Astrocyte (in vitro differentiated cells and primary cell): ENCODE measurements at regions not wholly inside any gene's neighbourhood (a gene's known extent, or its start where the extent isn't known, plus 50 kb on each side); places are given as distances from the start of the nearest gene placed in this dataset.
A peak's percentile ranks its signal among the peaks of the same experiment; 100 is the strongest.

Experiments used
- DNase-seq: peaks from one replicate; pipeline ENCODE4 v3.0.0-alpha.2; 2010; ENCODE audit warnings: low read depth
- FAIRE-seq: peaks from 2 replicates; lab custom pipeline; 2011; peaks lifted over from hg19 to GRCh38; lab: Jason Lieb, UNC
- H2AFZ ChIP-seq: 2 replicates; pipeline ENCODE4 v1.6.0; 2012; ENCODE audit warnings: low read depth, low read length, inconsistent platforms
- H3K27ac ChIP-seq: 2 replicates; pipeline ENCODE4 v1.5.1; 2011; ENCODE audit warnings: low read depth, low read length, inconsistent platforms
- H3K27me3 ChIP-seq: 2 replicates; pipeline ENCODE4 v1.6.0; 2011; ENCODE audit warnings: low read length, inconsistent platforms; ENCODE audit not compliant: insufficient read depth
- H3K36me3 ChIP-seq: 2 replicates; pipeline ENCODE4 v1.5.1; 2011; ENCODE audit warnings: low read length, inconsistent platforms; ENCODE audit not compliant: insufficient read depth
- H3K4me1 ChIP-seq: 2 replicates; pipeline ENCODE4 v1.5.1; 2011; ENCODE audit warnings: low read length, inconsistent platforms; ENCODE audit not compliant: insufficient read depth
- H3K4me2 ChIP-seq: 2 replicates; pipeline ENCODE4 v1.6.0; 2012; ENCODE audit warnings: low read length, inconsistent platforms
- H3K4me3 ChIP-seq: 2 replicates; pipeline ENCODE4 v1.5.1; 2011; ENCODE audit warnings: low read depth, mild to moderate bottlenecking, low read length, inconsistent platforms; ENCODE audit not compliant: insufficient read depth
- H3K79me2 ChIP-seq: 2 replicates; pipeline ENCODE4 v1.6.0; 2012; ENCODE audit warnings: mild to moderate bottlenecking, low read length, inconsistent platforms; ENCODE audit not compliant: insufficient read depth
- H3K9ac ChIP-seq: 2 replicates; pipeline ENCODE4 v1.6.0; 2012; ENCODE audit warnings: mild to moderate bottlenecking, low read length, inconsistent platforms
- H3K9me3 ChIP-seq: 2 replicates; pipeline ENCODE4 v1.5.1; 2012; ENCODE audit warnings: low read depth, mild to moderate bottlenecking, low read length, inconsistent platforms; ENCODE audit not compliant: insufficient read depth
- H4K20me1 ChIP-seq: 2 replicates; pipeline ENCODE4 v1.6.0; 2012; ENCODE audit warnings: low read length, inconsistent platforms; ENCODE audit not compliant: insufficient read depth
- H3K27ac Mint-ChIP-seq: one replicate; pipeline ENCODE4 v1.8.0; 2021; ENCODE audit warnings: mild to moderate bottlenecking, mixed read lengths; ENCODE audit not compliant: unreplicated experiment
- H3K27me3 Mint-ChIP-seq: one replicate; pipeline ENCODE4 v1.8.0; 2021; ENCODE audit warnings: low read depth, mixed read lengths; ENCODE audit not compliant: unreplicated experiment
- H3K36me3 Mint-ChIP-seq: one replicate; pipeline ENCODE4 v1.8.0; 2021; ENCODE audit warnings: low read depth, mixed read lengths; ENCODE audit not compliant: unreplicated experiment
- H3K4me1 Mint-ChIP-seq: one replicate; pipeline ENCODE4 v1.8.0; 2021; ENCODE audit warnings: low read depth, mixed read lengths; ENCODE audit not compliant: unreplicated experiment
- H3K4me3 Mint-ChIP-seq: one replicate; pipeline ENCODE4 v1.8.0; 2021; ENCODE audit warnings: mild to moderate bottlenecking, moderate library complexity, mixed read lengths; ENCODE audit not compliant: unreplicated experiment
- H3K9me3 Mint-ChIP-seq: one replicate; pipeline ENCODE4 v1.8.0; 2021; ENCODE audit warnings: mild to moderate bottlenecking, mixed read lengths; ENCODE audit not compliant: unreplicated experiment
- EZH2 ChIP-seq: IDR thresholded peaks from 2 replicates; pipeline ENCODE4 v1.6.1; 2012; ENCODE audit warnings: mild to moderate bottlenecking, low read length, inconsistent platforms; ENCODE audit not compliant: insufficient read depth
- TF ChIP-seq, protein P1 (sequence below): IDR thresholded peaks from 2 replicates; pipeline ENCODE4 v1.5.1; 2011; ENCODE audit warnings: low read depth, mild to moderate bottlenecking, inconsistent platforms, low read length, moderate library complexity; ENCODE audit not compliant: insufficient read depth

DNA sequence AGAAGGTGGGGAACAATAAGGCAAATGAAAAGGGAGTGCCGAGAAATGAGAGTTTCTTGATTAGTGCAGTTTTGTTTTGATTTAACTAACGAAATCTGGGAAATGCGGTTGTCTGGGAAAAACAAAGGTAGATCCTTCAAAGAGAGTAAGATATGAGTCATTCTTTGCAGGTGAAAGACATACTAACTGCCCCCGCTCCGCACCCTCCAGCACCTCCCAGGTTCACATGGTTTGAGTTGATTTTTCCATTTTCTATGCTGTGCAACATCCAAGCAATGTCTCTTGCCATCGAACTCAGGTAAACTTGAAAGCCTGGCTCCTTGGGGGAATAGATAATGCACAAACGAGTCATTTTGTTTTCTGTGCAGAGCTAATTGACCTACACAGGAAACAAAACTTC lies 84.1 kb upstream of the KLF12 start:
- FAIRE-seq (no peak), DNase-seq (no peak)
- Histone ChIP-seq H3K27me3 (no peaks in the 10 kb centered on the region), H4K20me1 (no peaks in the 10 kb centered on the region), H3K27ac (peak overlapping the region; percentile 7), H2AFZ (no peak overlapping the region), H3K4me2 (peak overlapping the region; percentile 43), H3K9ac (peak overlapping the region; percentile 15), H3K36me3 (no peaks in the 10 kb centered on the region), H3K4me3 (no peak overlapping the region), H3K9me3 (no peaks in the 10 kb centered on the region), H3K79me2 (no peaks in the 10 kb centered on the region), H3K4me1 (peaks cover 9% of the 10 kb centered on the region)
- Mint-ChIP-seq H3K27ac (peak overlapping the region; percentile 41), H3K4me1 (peaks cover 22% of the 10 kb centered on the region), H3K27me3 (no peaks in the 10 kb centered on the region), H3K9me3 (no peaks in the 10 kb centered on the region), H3K4me3 (no peak overlapping the region), H3K36me3 (no peaks in the 10 kb centered on the region)
- TF ChIP-seq EZH2 = no peak
- TF ChIP-seq, protein P1, sequence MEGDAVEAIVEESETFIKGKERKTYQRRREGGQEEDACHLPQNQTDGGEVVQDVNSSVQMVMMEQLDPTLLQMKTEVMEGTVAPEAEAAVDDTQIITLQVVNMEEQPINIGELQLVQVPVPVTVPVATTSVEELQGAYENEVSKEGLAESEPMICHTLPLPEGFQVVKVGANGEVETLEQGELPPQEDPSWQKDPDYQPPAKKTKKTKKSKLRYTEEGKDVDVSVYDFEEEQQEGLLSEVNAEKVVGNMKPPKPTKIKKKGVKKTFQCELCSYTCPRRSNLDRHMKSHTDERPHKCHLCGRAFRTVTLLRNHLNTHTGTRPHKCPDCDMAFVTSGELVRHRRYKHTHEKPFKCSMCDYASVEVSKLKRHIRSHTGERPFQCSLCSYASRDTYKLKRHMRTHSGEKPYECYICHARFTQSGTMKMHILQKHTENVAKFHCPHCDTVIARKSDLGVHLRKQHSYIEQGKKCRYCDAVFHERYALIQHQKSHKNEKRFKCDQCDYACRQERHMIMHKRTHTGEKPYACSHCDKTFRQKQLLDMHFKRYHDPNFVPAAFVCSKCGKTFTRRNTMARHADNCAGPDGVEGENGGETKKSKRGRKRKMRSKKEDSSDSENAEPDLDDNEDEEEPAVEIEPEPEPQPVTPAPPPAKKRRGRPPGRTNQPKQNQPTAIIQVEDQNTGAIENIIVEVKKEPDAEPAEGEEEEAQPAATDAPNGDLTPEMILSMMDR = no peak

DNA sequence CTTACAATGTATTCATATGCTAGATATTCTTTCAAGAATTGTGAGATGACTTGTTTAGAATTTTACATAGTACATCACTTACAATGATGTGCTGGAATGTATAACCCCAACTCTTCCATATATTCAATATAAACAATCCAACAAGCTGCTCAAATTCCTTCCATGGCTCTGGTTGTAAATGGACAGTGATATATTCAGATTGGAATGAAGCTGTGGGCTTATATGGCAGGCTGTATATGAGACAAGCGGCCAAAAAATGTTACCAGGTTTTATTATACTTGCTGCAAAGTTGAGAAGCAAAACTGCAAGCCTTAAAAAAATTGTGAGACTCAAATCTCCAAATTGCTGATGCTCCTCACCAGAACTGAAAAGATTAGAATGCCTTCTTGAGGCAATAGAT lies 83.6 kb upstream of the KLF12 start:
- Histone ChIP-seq H3K27ac (peak overlapping the region; percentile 8), H4K20me1 (no peaks in the 10 kb centered on the region), H3K4me3 (no peak overlapping the region), H3K4me1 (peaks cover 9% of the 10 kb centered on the region), H3K9ac (peak overlapping the region; percentile 15), H3K27me3 (no peaks in the 10 kb centered on the region), H2AFZ (no peak overlapping the region), H3K36me3 (no peaks in the 10 kb centered on the region), H3K4me2 (peak overlapping the region; percentile 43), H3K79me2 (no peaks in the 10 kb centered on the region), H3K9me3 (no peaks in the 10 kb centered on the region)
- no peak for TF ChIP-seq EZH2
- TF ChIP-seq, protein P1 = no peak
- H3K27me3 Mint-ChIP-seq = no peaks in the 10 kb centered on the region
- H3K36me3 Mint-ChIP-seq = no peaks in the 10 kb centered on the region
- peak overlapping the region; percentile 41 for H3K27ac Mint-ChIP-seq
- peaks cover 22% of the 10 kb centered on the region for H3K4me1 Mint-ChIP-seq
- FAIRE-seq (peak; percentile 73), DNase-seq (peak; percentile 88)
- H3K9me3 Mint-ChIP-seq = no peaks in the 10 kb centered on the region
- H3K4me3 Mint-ChIP-seq = no peak overlapping the region

DNA sequence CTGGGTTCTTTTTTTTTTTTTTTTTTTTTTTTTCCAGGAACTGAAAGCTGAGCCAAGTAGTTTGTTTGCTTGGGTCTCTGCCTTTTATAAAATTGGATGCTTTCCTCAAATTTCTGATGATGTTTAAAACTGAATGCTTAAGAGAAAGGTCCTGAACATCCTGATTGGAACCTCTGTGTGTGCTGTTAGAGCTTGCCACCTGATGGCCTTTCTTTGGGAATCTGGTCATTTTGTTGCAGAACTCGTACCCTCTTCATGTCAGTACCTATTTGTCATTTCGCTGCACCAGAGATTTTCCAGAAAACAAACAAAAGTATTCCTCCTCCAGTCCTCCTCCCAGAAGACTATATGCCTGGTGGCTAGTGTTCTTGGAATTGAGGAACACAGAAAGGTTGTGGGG lies 81.2 kb upstream of the KLF12 start:
- H3K9me3 Mint-ChIP-seq = no peaks in the 10 kb centered on the region
- H3K4me2 ChIP-seq = no peak overlapping the region

More for the DNA sequence above, 81.2 kb upstream of the KLF12 start:
- Mint-ChIP-seq H3K4me3 (no peak overlapping the region), H3K36me3 (no peaks in the 10 kb centered on the region), H3K4me1 (peaks cover 29% of the 10 kb centered on the region), H3K27ac (no peak overlapping the region), H3K27me3 (no peaks in the 10 kb centered on the region)
- Histone ChIP-seq H3K27me3 (no peaks in the 10 kb centered on the region), H3K9ac (no peak overlapping the region), H3K4me1 (peaks cover 20% of the 10 kb centered on the region), H2AFZ (no peak overlapping the region), H3K36me3 (no peaks in the 10 kb centered on the region), H3K4me3 (no peak overlapping the region), H3K27ac (no peak overlapping the region), H3K79me2 (no peaks in the 10 kb centered on the region), H4K20me1 (no peaks in the 10 kb centered on the region), H3K9me3 (no peaks in the 10 kb centered on the region)
- no peak for FAIRE-seq
- DNase-seq = no peak
- no peak for TF ChIP-seq EZH2
- TF ChIP-seq, protein P1 = no peak
